Loucy (cell line): ENCODE measurements at regions not wholly inside any gene's neighbourhood (a gene's known extent, or its start where the extent isn't known, plus 50 kb on each side); places are given as distances from the start of the nearest gene placed in this dataset.
"Not testable (repeated sequence)": the region's sequence is repeated elsewhere in the genome, so short reads cannot be mapped to it uniquely, and the experiment has no call there.

ENCODE experiments used
- EZH2phosphoT487 ChIP-seq: fragments of 200-600 bp; IDR thresholded peaks from 2 replicates; pipeline ENCODE4 v1.6.1; 2018; ENCODE audit warnings: antibody characterized with exemption, mild to moderate bottlenecking, moderate library complexity, borderline replicate concordance
- TF ChIP-seq, protein P1 (sequence below): fragments of 200-600 bp; sonication (generic); conservative IDR thresholded peaks from 2 replicates; pipeline ENCODE4 v1.5.1; 2014; ENCODE audit warnings: mild to moderate bottlenecking, antibody characterized with exemption, low read length

DNA sequence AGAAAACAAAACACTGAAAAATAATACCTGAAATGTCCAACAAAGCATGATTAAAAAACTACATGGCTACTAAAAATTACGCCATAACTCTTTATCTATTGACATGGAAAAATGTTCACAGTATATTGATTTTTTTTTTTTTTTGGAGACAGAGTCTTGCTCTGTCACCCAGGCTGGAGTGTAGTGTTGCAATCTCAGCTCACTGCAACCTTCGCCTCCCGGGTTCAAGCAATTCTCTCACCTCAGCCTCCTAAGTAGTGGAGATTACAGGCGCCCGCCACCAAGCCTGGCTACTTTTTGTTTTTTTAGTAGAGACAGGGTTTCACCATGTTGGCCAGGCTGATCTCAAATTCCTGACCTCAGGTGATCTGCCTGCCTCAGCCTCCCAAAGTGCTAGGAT is 96.8 kb downstream of the TRIM69 start:
- TF ChIP-seq, protein P1, sequence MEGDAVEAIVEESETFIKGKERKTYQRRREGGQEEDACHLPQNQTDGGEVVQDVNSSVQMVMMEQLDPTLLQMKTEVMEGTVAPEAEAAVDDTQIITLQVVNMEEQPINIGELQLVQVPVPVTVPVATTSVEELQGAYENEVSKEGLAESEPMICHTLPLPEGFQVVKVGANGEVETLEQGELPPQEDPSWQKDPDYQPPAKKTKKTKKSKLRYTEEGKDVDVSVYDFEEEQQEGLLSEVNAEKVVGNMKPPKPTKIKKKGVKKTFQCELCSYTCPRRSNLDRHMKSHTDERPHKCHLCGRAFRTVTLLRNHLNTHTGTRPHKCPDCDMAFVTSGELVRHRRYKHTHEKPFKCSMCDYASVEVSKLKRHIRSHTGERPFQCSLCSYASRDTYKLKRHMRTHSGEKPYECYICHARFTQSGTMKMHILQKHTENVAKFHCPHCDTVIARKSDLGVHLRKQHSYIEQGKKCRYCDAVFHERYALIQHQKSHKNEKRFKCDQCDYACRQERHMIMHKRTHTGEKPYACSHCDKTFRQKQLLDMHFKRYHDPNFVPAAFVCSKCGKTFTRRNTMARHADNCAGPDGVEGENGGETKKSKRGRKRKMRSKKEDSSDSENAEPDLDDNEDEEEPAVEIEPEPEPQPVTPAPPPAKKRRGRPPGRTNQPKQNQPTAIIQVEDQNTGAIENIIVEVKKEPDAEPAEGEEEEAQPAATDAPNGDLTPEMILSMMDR, result not testable (repeated sequence)
- TF ChIP-seq EZH2phosphoT487, result not testable (repeated sequence)
